H1 (cell line): ENCODE measurements at regions not wholly inside any gene's neighbourhood (a gene's known extent, or its start where the extent isn't known, plus 50 kb on each side); places are given as distances from the start of the nearest gene placed in this dataset.

Experiments used
- CTCF ChIA-PET: fragments of 300-600 bp; sonication (Branson Sonifier 250); formaldehyde crosslinking; loops from one replicate; lab custom pipeline; 2021; ENCODE audit not compliant: partially characterized antibody; lab: Charles Lee
- POLR2A ChIA-PET: fragments of 300-600 bp; sonication (Branson Sonifier 250); formaldehyde crosslinking; loops from one replicate; lab custom pipeline; 2021; ENCODE audit warnings: inconsistent platforms; ENCODE audit not compliant: partially characterized antibody; lab: Charles Lee
- DNase-seq, 2 experiments: peaks; one replicate each; pipeline versions ENCODE4 v3.0.0 to v3.0.0-alpha.2; 2010 to 2022; ENCODE audit warnings: low spot score in 2 of 2, low read depth in 1 of 2, mixed read lengths in 1 of 2
- FAIRE-seq: peaks from 2 replicates; lab custom pipeline; 2011; peaks lifted over from hg19 to GRCh38; lab: Jason Lieb, UNC
- H2AFZ ChIP-seq: 2 replicates; pipeline ENCODE4 v1.8.1; 2012; ENCODE audit warnings: low read length, inconsistent platforms
- H2AK5ac ChIP-seq: 2 replicates; pipeline ENCODE4 v1.6.1; 2013; ENCODE audit warnings: low read depth, low read length
- H2BK120ac ChIP-seq: replicated peaks from 2 replicates; pipeline ENCODE3; 2013; ENCODE audit warnings: low read depth, low read length, inconsistent platforms
- H2BK12ac ChIP-seq: 2 replicates; pipeline ENCODE4 v1.6.1; 2013; ENCODE audit warnings: low read depth, low read length
- H2BK15ac ChIP-seq: 2 replicates; pipeline ENCODE4 v1.6.1; 2013; ENCODE audit warnings: low read length
- H2BK20ac ChIP-seq: 2 replicates; pipeline ENCODE4 v1.6.1; 2013; ENCODE audit warnings: low read length
- H2BK5ac ChIP-seq: 2 replicates; pipeline ENCODE4 v1.6.1; 2013; ENCODE audit warnings: low read depth, low read length
- H3K14ac ChIP-seq: 2 replicates; pipeline ENCODE4 v1.6.1; 2013; ENCODE audit warnings: inconsistent platforms; ENCODE audit not compliant: insufficient read length
- H3K18ac ChIP-seq: 2 replicates; pipeline ENCODE4 v1.6.1; 2013; ENCODE audit warnings: low read length; ENCODE audit errors: extremely low read depth
- H3K23ac ChIP-seq: 2 replicates; pipeline ENCODE4 v1.6.1; 2013; ENCODE audit warnings: inconsistent platforms; ENCODE audit not compliant: insufficient read length
- H3K23me2 ChIP-seq: 2 replicates; pipeline ENCODE4 v1.6.1; 2013; ENCODE audit warnings: low read depth, low read length
- H3K27ac ChIP-seq: 2 replicates; pipeline ENCODE4 v1.6.1; 2011; ENCODE audit warnings: low read depth, low read length, inconsistent platforms
- H3K27me3 ChIP-seq, 4 experiments: replicated peaks in 1 of 4; 1 replicate in 1 of 4; 2 replicates in 3 of 4; pipeline versions ENCODE4 v1.6.1 to v1.8.1; 2011 to 2013; ENCODE audit warnings: low read length in 3 of 4, mild to moderate bottlenecking in 3 of 4, inconsistent platforms in 2 of 4, mixed read lengths in 2 of 4, moderate library complexity in 1 of 4; ENCODE audit not compliant: control insufficient read depth in 3 of 4, insufficient read depth in 3 of 4; ENCODE audit errors: extremely low read depth in 1 of 4
- H3K36me3 ChIP-seq, 4 experiments: 2 replicates each; pipeline versions ENCODE4 v1.6.1 to v1.8.1; 2011 to 2013; ENCODE audit warnings: mild to moderate bottlenecking in 4 of 4, low read length in 3 of 4, moderate library complexity in 2 of 4, control low read depth in 1 of 4, inconsistent platforms in 1 of 4; ENCODE audit not compliant: insufficient read depth in 4 of 4, control insufficient read depth in 2 of 4
- H3K4ac ChIP-seq: replicated peaks from 2 replicates; pipeline ENCODE3; 2013; ENCODE audit warnings: low read length, low read depth, mixed read lengths, inconsistent platforms; ENCODE audit not compliant: insufficient read length
- H3K4me1 ChIP-seq, 4 experiments: replicated peaks in 1 of 4; 1 replicate in 1 of 4; 2 replicates in 3 of 4; pipeline versions ENCODE4 v1.6.1 to v1.8.1; 2011 to 2013; ENCODE audit warnings: low read length in 3 of 4, inconsistent platforms in 2 of 4, mixed read lengths in 1 of 4; ENCODE audit not compliant: insufficient read depth in 4 of 4, control insufficient read depth in 3 of 4
- H3K4me2 ChIP-seq, 2 experiments: 2 replicates each; pipeline versions ENCODE4 v1.6.1 to v1.8.1; 2011 to 2013; ENCODE audit warnings: low read depth in 2 of 2, low read length in 2 of 2, control low read depth in 1 of 2, inconsistent platforms in 1 of 2, mild to moderate bottlenecking in 1 of 2; ENCODE audit not compliant: insufficient read depth in 1 of 2
- H3K4me3 ChIP-seq, 4 experiments: fragments of 200-600, 300-600 bp in 1 of 4; sonication (generic), shearing (Covaris generic), sonication (Bioruptor Twin) in 1 of 4; 2 replicates each; pipeline versions ENCODE4 v1.5.1 to v1.8.1; 2011 to 2016; ENCODE audit warnings: low read length in 4 of 4, low read depth in 3 of 4, control low read depth in 2 of 4, inconsistent platforms in 2 of 4, mild to moderate bottlenecking in 2 of 4, mixed read lengths in 1 of 4, moderate library complexity in 1 of 4; ENCODE audit not compliant: insufficient read depth in 2 of 4; ENCODE audit errors: extremely low read depth in 1 of 4
- H3K56ac ChIP-seq: replicated peaks from 2 replicates; pipeline ENCODE3; 2013; ENCODE audit warnings: low read depth, mild to moderate bottlenecking, mixed read lengths, low read length, inconsistent platforms; ENCODE audit not compliant: insufficient read length
- H3K79me1 ChIP-seq: 2 replicates; pipeline ENCODE4 v1.6.1; 2013; ENCODE audit warnings: low read depth, low read length, control low read depth
- H3K79me2 ChIP-seq, 2 experiments: 2 replicates each; pipeline versions ENCODE4 v1.6.1 to v1.8.1; 2012 to 2013; ENCODE audit warnings: low read length in 2 of 2, mild to moderate bottlenecking in 2 of 2, inconsistent platforms in 1 of 2; ENCODE audit not compliant: insufficient read depth in 2 of 2, control insufficient read depth in 1 of 2
- H3K9ac ChIP-seq, 4 experiments: replicated peaks in 1 of 4; 1 replicate in 1 of 4; 2 replicates in 3 of 4; pipeline versions ENCODE4 v1.6.1 to v1.8.1; 2011 to 2013; ENCODE audit warnings: low read depth in 3 of 4, low read length in 3 of 4, control low read depth in 2 of 4, mild to moderate bottlenecking in 2 of 4, moderate library complexity in 2 of 4, inconsistent platforms in 1 of 4; ENCODE audit errors: extremely low read depth in 1 of 4
- H3K9me3 ChIP-seq, 2 experiments: 2 replicates each; pipeline versions ENCODE4 v1.6.1 to v1.8.1; 2012 to 2013; ENCODE audit warnings: mild to moderate bottlenecking in 2 of 2, moderate library complexity in 2 of 2, control low read depth in 1 of 2, inconsistent platforms in 1 of 2, low read depth in 1 of 2, low read length in 1 of 2, mixed read lengths in 1 of 2; ENCODE audit not compliant: insufficient read depth in 2 of 2
- H4K20me1 ChIP-seq, 2 experiments: replicated peaks in 1 of 2; 2 replicates each; pipeline versions ENCODE3 to v1.8.1; 2011 to 2013; ENCODE audit warnings: inconsistent platforms in 2 of 2, low read length in 2 of 2, mild to moderate bottlenecking in 1 of 2; ENCODE audit not compliant: insufficient read depth in 2 of 2, control insufficient read depth in 1 of 2
- H4K5ac ChIP-seq: 2 replicates; pipeline ENCODE4 v1.6.1; 2013; ENCODE audit warnings: low read length, low read depth, mixed read lengths, inconsistent platforms; ENCODE audit not compliant: insufficient read length
- H4K8ac ChIP-seq: 2 replicates; pipeline ENCODE4 v1.8.0; 2013; ENCODE audit warnings: mild to moderate bottlenecking, moderate library complexity, low read length, inconsistent platforms; ENCODE audit not compliant: insufficient read depth; ENCODE audit errors: extremely low read depth
- H4K91ac ChIP-seq: replicated peaks from 2 replicates; pipeline ENCODE3; 2013; ENCODE audit warnings: low read length, mixed read lengths, inconsistent platforms; ENCODE audit not compliant: insufficient read length
- TEAD4 ChIP-seq: IDR thresholded peaks from 2 replicates; pipeline ENCODE4 v1.6.1; 2012; ENCODE audit warnings: low read depth, low read length, inconsistent platforms, mixed read lengths
- WGBS, 2 experiments: shearing (Covaris generic) in 1 of 2; methylation state at CpG; one replicate each; pipeline versions ENCODE4 v1.1.6 to v1.1.7; 2013 to 2015; ENCODE audit warnings: low lambda C conversion rate in 2 of 2, mixed read lengths in 2 of 2, inconsistent platforms in 1 of 2, low coverage in 1 of 2, missing lambda C conversion rate in 1 of 2; ENCODE audit not compliant: insufficient replicate concordance in 2 of 2, insufficient coverage in 1 of 2, insufficient read length in 1 of 2; ENCODE audit errors: extremely low coverage in 1 of 2, missing lambda C conversion rate in 1 of 2; 5-methylcytosine and 5-hydroxymethylcytosine counted together

- Histone ChIP-seq H2BK20ac (no peak overlapping the region), H3K14ac (no peak overlapping the region), H2AK5ac (no peak overlapping the region), H2BK5ac (no peak overlapping the region), H4K5ac (no peak overlapping the region), H3K18ac (no peak overlapping the region), H3K4ac (no peak overlapping the region), H3K27me3 (no peaks in the 10 kb centered on the region), H4K91ac (no peak overlapping the region), H3K4me3 (no peak overlapping the region), H3K23ac (no peak overlapping the region), H3K9ac (no peak overlapping the region), H2AFZ (no peak overlapping the region), H4K20me1 (no peaks in the 10 kb centered on the region), H3K4me1 (no peaks in the 10 kb centered on the region), H3K56ac (no peak overlapping the region), H4K8ac (no peak overlapping the region), H3K79me2 (no peaks in the 10 kb centered on the region), H3K36me3 (no peaks in the 10 kb centered on the region), H2BK120ac (no peak overlapping the region), H2BK12ac (no peak overlapping the region), H2BK15ac (no peak overlapping the region), H3K9me3 (peaks cover 0 to 2% of the 10 kb centered on the region in 2 experiments; a peak in 1 of 4 replicates), H3K23me2 (no peaks in the 10 kb centered on the region), H3K79me1 (no peaks in the 10 kb centered on the region), H3K4me2 (no peak overlapping the region), H3K27ac (no peak overlapping the region)
- FAIRE-seq, result no peak
- ChIA-PET POLR2A (no interaction called here), CTCF (interaction anchor here (0.6 to 1.4 kb wide), 5 partner anchors 13 to 450 kb away, joined by 3 to 4 read pairs (median 3); no protein-coding TSS in a partner anchor)
- DNase-seq, result no peak
- WGBS, 2 experiments, result 89% methylated on average over 6 of the region's 6 CpGs; no CpG with 5 or more reads in 1 of the 2 experiments
- no peak for TF ChIP-seq TEAD4
Observed at GRCh38 chr5:40374853-40375252, 304.9 kb upstream of the PTGER4 start.
